WTC11 (cell line): ENCODE measurements at regions not wholly inside any gene's neighbourhood (a gene's known extent, or its start where the extent isn't known, plus 50 kb on each side); places are given as distances from the start of the nearest gene placed in this dataset.

Experiments used
- CBFB ChIP-seq: sonication (generic); formaldehyde crosslinking; IDR thresholded peaks from 2 replicates; pipeline ENCODE4 v1.8.1; 2022; ENCODE audit warnings: mild to moderate bottlenecking, low read depth, missing genetic modification reagents
- CREB1 ChIP-seq: sonication (generic); formaldehyde crosslinking; IDR thresholded peaks from 2 replicates; pipeline ENCODE4 v1.8.0; 2023; ENCODE audit warnings: mild to moderate bottlenecking, missing genetic modification reagents
- CTCF ChIP-seq: fragments of 200-600 bp; IDR thresholded peaks from 2 replicates; pipeline ENCODE4 v1.8.0; 2022; ENCODE audit warnings: antibody characterized with exemption
- ELF4 ChIP-seq: sonication (generic); formaldehyde crosslinking; IDR thresholded peaks from 2 replicates; pipeline ENCODE4 v1.8.1; 2022; ENCODE audit warnings: low read depth, mild to moderate bottlenecking, moderate library complexity, missing genetic modification reagents
- FOXK1 ChIP-seq: sonication (generic); formaldehyde crosslinking; IDR thresholded peaks from 2 replicates; pipeline ENCODE4 v1.8.0; 2022; ENCODE audit warnings: mild to moderate bottlenecking, moderate library complexity, missing genetic modification reagents
- NR2C2 ChIP-seq: sonication (generic); formaldehyde crosslinking; IDR thresholded peaks from 2 replicates; pipeline ENCODE4 v1.8.0; 2022; ENCODE audit warnings: mild to moderate bottlenecking, missing genetic modification reagents
- USF1 ChIP-seq: sonication (generic); formaldehyde crosslinking; IDR thresholded peaks from 2 replicates; pipeline ENCODE4 v1.8.0; 2022; ENCODE audit warnings: mild to moderate bottlenecking, missing genetic modification reagents
- ZBTB21 ChIP-seq: sonication (generic); formaldehyde crosslinking; IDR thresholded peaks from 2 replicates; pipeline ENCODE4 v1.8.1; 2023; ENCODE audit warnings: mild to moderate bottlenecking, missing genetic modification reagents, borderline replicate concordance
- TF ChIP-seq, protein P1 (sequence below): sonication (generic); formaldehyde crosslinking; IDR thresholded peaks from 2 replicates; pipeline ENCODE4 v1.8.1; 2022; ENCODE audit warnings: low read depth, mild to moderate bottlenecking, moderate library complexity, missing genetic modification reagents, borderline replicate concordance

DNA sequence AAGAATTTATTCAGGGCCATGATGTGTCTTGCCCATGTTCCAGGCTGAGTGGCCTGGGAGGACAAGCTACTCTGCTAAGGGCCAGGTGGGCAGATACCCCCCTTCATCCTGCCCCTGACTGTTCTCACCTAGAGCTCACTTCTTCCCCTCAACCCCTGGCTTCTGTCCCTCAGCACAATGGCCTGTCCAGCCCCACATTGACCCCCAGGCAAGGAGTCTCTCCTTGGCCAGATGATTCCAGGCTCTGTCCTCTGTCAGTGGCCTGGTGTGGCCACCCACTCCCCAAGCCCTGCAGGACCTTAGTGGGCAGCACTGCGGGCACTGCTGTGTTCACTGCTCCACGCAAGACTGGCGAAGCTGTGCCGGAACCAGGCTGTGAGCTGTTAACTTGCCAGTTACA, 460.0 kb downstream of the MATN1 start:
- TF ChIP-seq CTCF (no peak), CBFB (CRISPR knock-in tag) (no peak), CREB1 (CRISPR knock-in tag) (no peak), FOXK1 (CRISPR knock-in tag) (no peak), ZBTB21 (CRISPR knock-in tag) (no peak), NR2C2 (CRISPR knock-in tag) (no peak), USF1 (no peak), ELF4 (CRISPR knock-in tag) (no peak)
- TF ChIP-seq, protein P1, sequence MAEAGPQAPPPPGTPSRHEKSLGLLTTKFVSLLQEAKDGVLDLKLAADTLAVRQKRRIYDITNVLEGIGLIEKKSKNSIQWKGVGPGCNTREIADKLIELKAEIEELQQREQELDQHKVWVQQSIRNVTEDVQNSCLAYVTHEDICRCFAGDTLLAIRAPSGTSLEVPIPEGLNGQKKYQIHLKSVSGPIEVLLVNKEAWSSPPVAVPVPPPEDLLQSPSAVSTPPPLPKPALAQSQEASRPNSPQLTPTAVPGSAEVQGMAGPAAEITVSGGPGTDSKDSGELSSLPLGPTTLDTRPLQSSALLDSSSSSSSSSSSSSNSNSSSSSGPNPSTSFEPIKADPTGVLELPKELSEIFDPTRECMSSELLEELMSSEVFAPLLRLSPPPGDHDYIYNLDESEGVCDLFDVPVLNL (CRISPR knock-in tag) = no peak
